ENCODE measurements at regions not wholly inside any gene's neighbourhood (a gene's known extent, or its start where the extent isn't known, plus 50 kb on each side); places are given as distances from the start of the nearest gene placed in this dataset.

DNA sequence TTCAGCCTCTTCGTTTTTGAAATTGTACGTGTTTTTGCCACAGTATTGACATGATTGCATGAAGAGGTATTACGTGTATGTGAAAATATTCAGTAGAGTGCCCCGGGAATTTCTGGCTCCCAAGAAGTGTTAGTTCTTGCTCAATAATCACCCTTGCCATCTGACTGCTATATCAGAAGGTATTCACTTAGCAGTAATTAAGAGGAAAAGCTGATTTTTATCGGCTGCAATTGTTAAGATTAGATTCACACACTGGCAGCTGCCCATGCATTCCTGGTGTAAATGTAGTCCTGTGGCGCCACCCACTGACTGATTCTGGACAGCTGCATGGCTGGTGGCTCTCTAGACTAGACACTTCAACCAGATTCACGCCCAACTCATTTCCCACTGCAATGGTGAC is 440.1 kb upstream of the ADAMTS16 start:
- no peak for DNase-seq (ENCODE audit: low read depth in 2 of 2)

GRCh38 chr5:4700871-4701270 is 439.3 kb upstream of the ADAMTS16 start:
- no peak for DNase-seq (ENCODE audit: low read depth in 2 of 2)

DNA sequence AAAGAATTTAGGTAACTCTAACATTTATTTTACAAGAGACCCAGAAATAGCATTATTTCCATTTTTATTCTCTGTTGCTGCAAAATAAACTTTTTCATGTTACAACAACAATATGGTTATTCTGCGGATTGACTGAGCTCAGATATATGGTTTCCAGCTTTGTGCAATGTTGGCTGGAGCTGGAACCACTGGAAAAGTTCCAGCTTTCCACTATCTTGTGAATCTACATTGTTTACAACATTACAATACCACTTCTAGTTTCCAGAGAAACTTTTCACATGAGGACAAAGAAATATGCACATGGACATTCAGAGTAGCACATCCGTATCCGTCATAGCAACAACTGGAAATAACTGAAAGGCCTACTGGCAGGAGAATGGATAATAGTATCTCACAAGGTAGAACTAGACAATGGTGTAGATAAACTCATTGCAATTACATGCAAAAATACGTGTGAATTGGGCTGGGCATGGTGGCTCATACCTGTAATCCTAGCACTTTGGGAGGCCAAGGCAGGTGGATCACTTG is 436.1 kb upstream of the ADAMTS16 start:
- no peak for DNase-seq (ENCODE audit: low read depth in 2 of 2)

GRCh38 chr5:4704951-4705350 is 435.2 kb upstream of the ADAMTS16 start:
- DNase-seq (ENCODE audit: low read depth in 2 of 2): no peak

DNA sequence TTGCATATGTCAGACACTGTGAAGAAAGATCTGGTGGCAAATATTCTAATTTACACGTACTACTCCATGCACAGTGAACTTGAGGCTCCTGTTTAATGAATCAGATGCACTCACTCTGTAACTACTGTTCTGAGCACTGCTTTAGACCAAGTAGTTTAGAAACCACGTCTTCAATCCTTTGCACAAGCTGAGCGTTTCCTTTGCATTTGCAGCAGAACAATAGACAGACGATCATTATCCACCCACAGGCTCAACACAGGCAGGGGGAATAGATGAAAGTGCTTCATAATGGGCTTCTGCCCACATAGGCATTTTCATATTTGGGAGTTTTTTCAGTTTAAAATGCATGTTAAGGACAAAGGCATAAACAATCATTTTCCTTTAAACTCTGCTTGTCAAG is 423.3 kb upstream of the ADAMTS16 start:
- no peak for DNase-seq (ENCODE audit: low read depth in 2 of 2)

GRCh38 chr5:4717446-4717845 is 422.7 kb upstream of the ADAMTS16 start:
- no peak for DNase-seq (ENCODE audit: low read depth in 2 of 2)

DNA sequence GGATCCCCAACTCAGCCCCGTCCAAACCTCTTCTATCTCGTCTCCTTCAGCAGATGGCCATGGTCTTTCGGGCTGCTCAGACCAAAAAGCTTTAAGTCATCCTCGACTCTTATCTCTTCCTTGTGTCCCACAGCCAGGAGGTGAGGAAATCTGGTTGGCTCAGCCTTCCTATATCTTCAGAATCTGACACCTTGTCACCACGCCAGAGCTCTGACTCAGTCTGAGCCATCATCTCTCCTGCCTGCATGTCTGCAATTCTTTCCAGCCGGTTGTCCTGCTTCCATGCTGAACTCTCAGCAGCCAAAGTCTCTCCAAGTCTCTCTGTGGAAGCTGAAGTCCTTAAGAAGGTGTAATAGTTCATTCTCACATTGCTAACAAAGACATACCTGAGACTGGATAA is 419.3 kb upstream of the ADAMTS16 start:
- no peak for DNase-seq (ENCODE audit: low read depth in 2 of 2)

- no peak for DNase-seq (ENCODE audit: low read depth in 2 of 2)
Observed at GRCh38 chr5:4722886-4723285, 417.2 kb upstream of the ADAMTS16 start.

DNA sequence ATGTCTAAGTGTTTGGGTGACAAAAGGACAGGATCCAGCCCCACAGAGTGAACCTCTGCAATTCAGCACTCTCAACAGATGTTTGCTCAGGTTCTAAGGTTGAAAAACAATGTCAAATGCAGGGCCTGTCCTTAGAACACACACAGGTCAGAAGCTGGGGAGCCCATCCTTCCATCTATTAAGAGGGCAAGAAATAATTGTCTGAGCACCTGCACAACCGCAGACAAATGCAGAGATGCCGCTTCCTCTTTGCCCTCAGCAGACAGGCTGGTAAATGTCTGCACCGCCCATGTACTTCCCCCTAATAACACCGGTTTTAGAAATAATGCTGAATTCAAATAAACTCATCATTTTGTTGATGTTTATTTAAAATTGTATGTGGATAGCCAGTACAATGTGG is 414.5 kb upstream of the ADAMTS16 start:
- DNase-seq (ENCODE audit: low read depth in 2 of 2): no peak

DNA sequence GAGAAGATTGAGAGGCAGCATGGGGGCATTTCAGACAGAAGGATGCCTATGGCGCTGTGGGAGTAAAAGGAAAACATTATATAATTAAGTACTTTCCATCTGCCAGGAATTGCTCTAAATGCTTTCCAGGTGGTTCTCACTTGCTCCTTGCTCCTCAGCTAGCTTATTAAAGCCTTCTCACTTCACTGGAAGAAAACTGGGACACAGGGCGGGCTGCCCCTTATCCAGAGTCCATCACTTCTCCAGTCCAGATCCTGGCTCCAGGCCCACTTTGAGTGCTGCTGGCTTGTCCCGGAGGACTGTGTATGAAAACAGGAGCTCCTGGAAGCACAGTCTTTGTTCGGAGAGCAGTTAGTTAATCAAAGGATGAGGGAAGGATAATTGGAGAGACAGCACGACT is 409.9 kb upstream of the ADAMTS16 start:
- no peak for DNase-seq (ENCODE audit: low read depth in 2 of 2)

DNA sequence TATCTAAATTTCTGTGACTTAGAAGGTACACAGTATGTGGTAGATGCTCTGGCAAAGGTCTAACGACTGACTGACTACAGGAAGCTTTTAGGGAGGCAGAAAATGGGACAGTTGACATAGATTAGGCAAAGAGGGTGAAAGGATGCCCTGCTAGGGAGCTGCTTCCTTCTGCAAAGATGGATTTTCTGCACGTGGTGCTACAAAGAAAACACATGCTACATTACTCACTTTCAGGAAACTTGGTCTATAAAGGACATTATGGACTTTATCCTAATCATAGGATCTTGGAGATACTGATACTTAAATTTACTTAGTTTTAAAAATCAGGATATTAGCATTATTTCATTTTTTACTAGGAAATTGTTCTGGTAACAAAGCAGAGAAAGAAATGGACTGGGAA is 405.8 kb upstream of the ADAMTS16 start:
- no peak for DNase-seq (ENCODE audit: low read depth in 2 of 2)

DNA sequence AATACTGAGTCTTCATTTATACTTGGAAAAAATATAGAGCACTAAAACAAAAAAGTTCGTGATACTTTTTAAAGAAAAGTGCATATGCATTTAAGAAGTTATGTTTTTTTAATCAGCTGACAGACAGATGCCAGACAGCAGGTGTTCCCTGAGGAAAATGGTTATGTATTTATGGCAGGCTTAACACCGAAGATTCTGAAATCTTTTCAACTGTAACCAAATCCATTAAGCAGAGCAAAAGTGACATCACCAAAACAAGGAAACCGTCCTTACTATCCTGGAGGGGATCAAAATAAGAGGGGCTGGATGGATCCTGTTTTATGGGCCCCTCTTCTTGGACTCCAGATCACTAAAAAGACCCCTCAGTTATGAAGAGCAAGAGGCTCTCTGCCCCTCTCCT is 404.9 kb upstream of the ADAMTS16 start:
- no peak for DNase-seq (ENCODE audit: low read depth in 2 of 2)

DNA sequence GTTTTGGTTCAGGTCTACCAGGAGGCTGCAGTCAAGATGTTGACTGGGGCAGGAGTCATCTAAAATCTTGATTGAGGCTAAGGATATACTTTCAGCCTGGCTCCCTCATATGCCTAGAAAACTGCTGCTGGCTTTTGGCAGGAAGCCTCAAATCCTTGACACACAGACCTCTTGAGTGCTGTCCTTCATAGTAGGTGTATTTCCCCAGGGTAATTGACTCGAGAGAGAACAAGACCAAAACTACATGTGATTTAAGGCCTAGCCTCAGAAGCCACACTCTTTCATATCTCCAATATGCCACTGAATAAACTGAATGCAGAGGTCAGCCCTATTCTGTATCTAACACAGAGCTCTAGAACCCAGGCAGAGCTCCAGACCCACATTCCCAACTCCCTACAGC is 402.3 kb upstream of the ADAMTS16 start:
- DNase-seq (ENCODE audit: low read depth in 2 of 2): no peak

GRCh38 chr5:4738298-4738697 is 401.8 kb upstream of the ADAMTS16 start:
- DNase-seq (ENCODE audit: low read depth in 2 of 2): no peak

GRCh38 chr5:4740156-4740555 is 400.0 kb upstream of the ADAMTS16 start:
- no peak for DNase-seq (ENCODE audit: low read depth in 2 of 2)

GRCh38 chr5:4758550-4758949 is 381.6 kb upstream of the ADAMTS16 start:
- no peak for DNase-seq (ENCODE audit: low read depth in 2 of 2)

DNA sequence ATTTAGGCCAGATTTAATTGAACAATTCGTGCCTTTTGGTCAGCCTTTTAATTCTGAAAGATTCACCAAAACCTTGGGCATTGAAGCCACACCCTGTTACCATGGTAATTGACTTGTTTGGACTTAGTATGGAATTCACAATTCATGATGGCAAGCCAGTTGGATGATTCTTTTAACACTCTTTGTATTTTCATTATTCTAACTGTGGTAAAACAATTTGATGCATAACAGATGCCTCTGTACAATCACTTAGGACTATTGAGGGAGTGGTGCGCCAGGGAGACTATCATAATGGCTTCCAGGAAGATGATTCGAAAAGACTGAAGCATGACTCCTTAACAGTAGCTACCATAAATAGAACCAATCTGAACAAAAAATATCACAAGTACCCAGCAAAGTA is 381.1 kb upstream of the ADAMTS16 start:
- no peak for DNase-seq (ENCODE audit: low read depth in 2 of 2)

DNA sequence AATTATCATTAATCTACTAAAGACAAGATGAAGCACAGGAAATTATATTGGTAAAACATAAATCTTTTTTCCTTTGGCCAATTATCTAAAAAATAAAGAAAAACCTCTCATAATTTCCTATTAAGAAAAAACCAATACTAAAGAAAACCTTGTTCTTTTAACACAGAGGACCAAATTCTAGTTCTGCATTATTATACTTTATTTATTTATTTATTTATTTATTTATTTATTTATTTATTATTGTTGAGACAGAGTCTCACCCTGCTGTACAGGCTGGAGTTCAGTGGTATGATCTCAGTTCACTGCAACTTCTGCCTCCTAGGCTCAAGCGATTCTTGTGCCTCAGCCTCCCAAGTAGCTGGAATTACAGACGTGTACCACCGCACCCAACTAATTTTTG is 377.8 kb upstream of the ADAMTS16 start:
- DNase-seq (ENCODE audit: low read depth in 2 of 2): no peak

DNA sequence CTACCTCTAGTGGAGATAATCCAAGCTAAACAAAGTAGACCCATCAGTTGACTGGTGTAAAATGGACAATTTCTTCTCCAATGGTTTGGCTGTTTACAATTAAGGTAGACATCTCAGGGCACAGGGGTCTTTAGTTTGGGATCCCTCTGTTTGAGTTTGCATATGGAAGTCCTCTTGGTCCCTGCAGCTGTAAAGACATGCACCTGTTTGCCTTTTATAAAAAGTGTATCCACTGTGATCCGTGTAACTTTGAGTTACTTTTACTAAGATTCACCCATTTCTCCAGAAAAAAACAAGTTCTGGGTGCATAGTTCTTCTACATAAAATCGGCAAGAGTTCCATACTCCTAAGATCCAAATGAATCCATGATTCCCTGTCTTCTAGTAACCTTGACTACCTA is 374.7 kb upstream of the ADAMTS16 start:
- no peak for DNase-seq (ENCODE audit: low read depth in 2 of 2)

- no peak for DNase-seq (ENCODE audit: low read depth in 2 of 2)
Observed at GRCh38 chr5:4766101-4766500, 374.0 kb upstream of the ADAMTS16 start.

DNA sequence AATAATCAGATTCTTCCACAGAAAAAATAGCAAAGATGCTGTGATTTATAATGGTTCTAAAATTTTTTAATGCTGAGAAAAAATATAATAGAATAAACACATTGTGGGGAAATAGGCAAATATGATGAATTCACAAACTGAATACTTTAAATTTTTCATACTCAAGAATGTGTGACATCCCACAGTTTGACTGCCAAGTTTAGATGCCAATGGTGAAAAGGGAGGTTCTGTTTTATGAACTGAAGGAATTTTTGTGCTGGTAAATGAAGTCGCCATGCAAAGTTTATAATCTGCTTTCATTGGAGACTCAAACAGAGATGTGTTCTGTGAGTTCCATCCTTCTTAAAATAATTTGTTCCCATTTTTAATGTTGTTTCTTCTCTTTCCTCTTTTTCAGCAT is 367.5 kb upstream of the ADAMTS16 start:
- DNase-seq (ENCODE audit: low read depth in 2 of 2): no peak

DNA sequence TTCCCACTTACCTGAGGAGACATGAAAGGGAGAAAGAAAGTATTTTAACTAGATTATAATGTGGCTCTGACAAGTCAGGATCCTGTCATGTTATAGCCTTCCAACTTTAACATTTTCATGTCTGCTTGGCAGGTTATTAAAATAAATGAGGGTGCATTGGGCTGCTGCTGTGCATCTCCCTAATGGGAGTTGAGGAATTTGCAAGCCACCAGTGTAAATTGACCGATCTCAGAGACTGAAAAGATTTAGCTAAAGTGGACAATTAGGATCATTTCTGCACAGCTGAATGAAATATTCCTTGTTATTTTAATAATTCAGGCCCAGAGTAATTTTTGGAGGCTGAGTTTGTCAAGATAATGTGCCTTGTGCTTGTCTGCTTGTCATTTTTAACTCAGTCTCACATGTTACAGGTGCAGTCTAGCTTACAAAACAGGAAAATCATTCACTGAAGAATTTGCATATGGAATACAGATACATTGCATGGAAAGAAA is 366.3 kb upstream of the ADAMTS16 start:
- DNase-seq (ENCODE audit: low read depth in 2 of 2): no peak

GRCh38 chr5:4777435-4777834 is 362.7 kb upstream of the ADAMTS16 start:
- DNase-seq (ENCODE audit: low read depth in 2 of 2): no peak

- no peak for DNase-seq (ENCODE audit: low read depth in 2 of 2)
Observed at GRCh38 chr5:4780633-4781032, 359.5 kb upstream of the ADAMTS16 start.

DNA sequence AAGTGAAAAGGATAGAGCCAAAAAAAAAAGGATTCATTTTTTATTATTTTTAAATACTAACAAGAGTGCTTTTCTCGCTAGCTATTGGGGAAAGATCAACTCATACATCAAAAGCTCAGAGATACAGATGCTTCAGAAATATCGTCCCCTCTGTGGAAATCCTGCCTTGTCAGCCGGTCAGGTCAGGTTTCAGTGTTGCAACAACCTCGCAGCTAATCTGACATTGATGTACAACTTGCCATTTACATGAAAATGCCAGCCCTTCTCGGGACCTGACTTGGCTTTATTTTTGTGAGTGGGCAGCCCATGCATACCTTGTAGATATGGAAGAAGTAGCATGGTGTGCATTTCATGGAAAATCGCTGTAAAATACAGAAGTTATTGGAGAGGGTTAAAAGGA is 358.8 kb upstream of the ADAMTS16 start:
- DNase-seq (ENCODE audit: low read depth in 2 of 2): no peak

Data from stimulated activated CD4-positive, alpha-beta T cell treated with anti-CD3 and anti-CD28 coated beads, Interleukin-1b, Interleukin-23, amount 100 ng/mL, for 1 hour (primary cell).